K562 (cell line): ENCODE measurements at regions not wholly inside any gene's neighbourhood (a gene's known extent, or its start where the extent isn't known, plus 50 kb on each side); places are given as distances from the start of the nearest gene placed in this dataset.

Source experiments
- ATAC-seq: fragments of 200-7000 bp; cut with Tn5 transposase; 3 replicates; pipeline ENCODE4 v1.9.1; 2020; ENCODE audit warnings: moderate library complexity
- BruUV-seq: library from RNA; stranded (reverse); fragments of 400-500 nt; replicated peaks from 2 replicates; lab custom pipeline; 2021; lab: Mats Ljungman, UMichigan
- CTCF ChIA-PET: fragments of 300-600 bp; formaldehyde crosslinking; extraction: SDS; loops from one replicate; lab custom pipeline; 2021; ENCODE audit warnings: low intra/inter-chr PET ratio; lab: Yijun Ruan, JAX
- POLR2A ChIA-PET: fragments of 300-600, 350-650 bp; sonication (Branson Sonifier 250); formaldehyde crosslinking; extraction: SDS; loops from one replicate; lab custom pipeline; 2021; ENCODE audit warnings: antibody characterized with exemption, inconsistent platforms; lab: Yijun Ruan, JAX
- DNase-seq, 4 experiments: peaks; one replicate each; pipeline versions ENCODE4 v3.0.0 to v3.0.0-alpha.2; 2011 to 2018; ENCODE audit warnings: low spot score in 3 of 4, mixed read lengths in 3 of 4; ENCODE audit errors: extremely low read depth in 1 of 4
- FAIRE-seq: peaks from 2 replicates; lab custom pipeline; 2011; peaks lifted over from hg19 to GRCh38; lab: Jason Lieb, UNC
- H2AFZ ChIP-seq: 2 replicates; pipeline ENCODE4 v1.6.0; 2011; ENCODE audit warnings: low read depth, low read length, control low read depth, inconsistent platforms
- H3K27ac ChIP-seq: fragments of 200-600 bp; 3 replicates; pipeline ENCODE4 v1.8.0; 2011; ENCODE audit warnings: low read depth, mild to moderate bottlenecking, control low read depth, inconsistent platforms, low read length, moderate library complexity, mixed read lengths; ENCODE audit errors: extremely low read depth
- H3K27me3 ChIP-seq, 2 experiments: fragments of 300-600 bp in 1 of 2; 2 replicates in 1 of 2; 3 replicates in 1 of 2; pipeline versions ENCODE4 v1.6.0 to v1.8.0; 2011; ENCODE audit warnings: inconsistent platforms in 2 of 2, low read length in 2 of 2, mild to moderate bottlenecking in 1 of 2, mixed read lengths in 1 of 2, moderate library complexity in 1 of 2; ENCODE audit not compliant: control insufficient read depth in 2 of 2, insufficient read depth in 2 of 2
- H3K36me3 ChIP-seq: fragments of 300-600 bp; 3 replicates; pipeline ENCODE4 v1.8.0; 2011; ENCODE audit warnings: mild to moderate bottlenecking, low read length, inconsistent platforms; ENCODE audit not compliant: control insufficient read depth, insufficient read depth
- H3K4me1 ChIP-seq, 2 experiments: fragments of 200-600 bp in 1 of 2; replicated peaks in 1 of 2; 2 replicates in 1 of 2; 3 replicates in 1 of 2; pipeline versions ENCODE4 v1.5.1 to v1.8.0; 2011; ENCODE audit warnings: inconsistent platforms in 2 of 2, low read length in 2 of 2, mild to moderate bottlenecking in 1 of 2, mixed read lengths in 1 of 2, moderate library complexity in 1 of 2; ENCODE audit not compliant: control insufficient read depth in 2 of 2, insufficient read depth in 2 of 2
- H3K4me2 ChIP-seq: 2 replicates; pipeline ENCODE4 v1.6.1; 2011; ENCODE audit warnings: low read length, control low read depth, inconsistent platforms, mixed read lengths; ENCODE audit not compliant: insufficient read depth
- H3K4me3 ChIP-seq: fragments of 200-600 bp; sonication (generic), shearing (Covaris generic); 2 replicates; pipeline ENCODE4 v1.5.1; 2016; ENCODE audit warnings: control low read depth, inconsistent platforms
- H3K79me2 ChIP-seq: fragments of 200-600 bp; 3 replicates; pipeline ENCODE4 v1.8.0; 2011; ENCODE audit warnings: low read length, inconsistent platforms; ENCODE audit not compliant: control insufficient read depth, insufficient read depth
- H3K9ac ChIP-seq, 2 experiments: 2 replicates each; pipeline versions ENCODE4 v1.6.0 to v1.6.1; 2011; ENCODE audit warnings: low read depth in 2 of 2, low read length in 2 of 2, control low read depth in 1 of 2, inconsistent platforms in 1 of 2, mild to moderate bottlenecking in 1 of 2, mixed read lengths in 1 of 2; ENCODE audit not compliant: insufficient read depth in 1 of 2
- H3K9me1 ChIP-seq: one replicate; pipeline ENCODE4 v1.6.0; 2011; ENCODE audit warnings: inconsistent platforms, mild to moderate bottlenecking, low read length, moderate library complexity; ENCODE audit not compliant: control insufficient read depth, insufficient read depth
- H3K9me3 ChIP-seq: replicated peaks from 2 replicates; pipeline ENCODE4 v1.5.1; 2011; ENCODE audit warnings: low read depth, low read length, inconsistent platforms; ENCODE audit not compliant: control insufficient read depth, insufficient read depth
- H4K20me1 ChIP-seq: replicated peaks from 2 replicates; pipeline ENCODE4 v1.6.1; 2011; ENCODE audit warnings: low read length, inconsistent platforms, mixed read lengths; ENCODE audit not compliant: control insufficient read depth, insufficient read depth
- ETV6 ChIP-seq, 3 experiments: fragments of 150-350 bp in 1 of 3; sonication (generic) in 1 of 3; formaldehyde crosslinking in 1 of 3; IDR thresholded peaks; 2 replicates each; pipeline versions ENCODE4 v1.6.1 to v1.8.0; 2014 to 2022; ENCODE audit warnings: borderline replicate concordance in 2 of 3, low read depth in 2 of 3, antibody characterized with exemption in 1 of 3, low read length in 1 of 3, mild to moderate bottlenecking in 1 of 3, missing genetic modification reagents in 1 of 3
- GATAD2B ChIP-seq: fragments of 450-650 bp; IDR thresholded peaks from 2 replicates; pipeline ENCODE4 v1.6.1; 2017; ENCODE audit warnings: mild to moderate bottlenecking, borderline replicate concordance
- HDAC1 ChIP-seq, 2 experiments: fragments of 450-650 bp; IDR thresholded peaks; 2 replicates each; pipeline ENCODE4 v1.6.1; 2016 to 2017; ENCODE audit warnings: inconsistent platforms in 1 of 2, mild to moderate bottlenecking in 1 of 2, moderate library complexity in 1 of 2
- HMG20A ChIP-seq: fragments of 450-650 bp; formaldehyde crosslinking; conservative IDR thresholded peaks from 2 replicates; pipeline ENCODE4 v1.4.0; 2020; ENCODE audit warnings: mild to moderate bottlenecking, mixed read lengths
- HNRNPK ChIP-seq: fragments of 200-400 bp; formaldehyde crosslinking; IDR thresholded peaks from one replicate; pipeline ENCODE4 v1.6.1; 2018; ENCODE audit warnings: mild to moderate bottlenecking, low read depth, low read length; ENCODE audit not compliant: poor library complexity, severe bottlenecking
- HSF4 ChIP-seq: fragments of 250-450 bp; sonication (Bioruptor Pico); IDR thresholded peaks from 2 replicates; pipeline ENCODE4 v2.1.2; 2022; ENCODE audit warnings: mild to moderate bottlenecking, moderate library complexity, borderline replicate concordance
- MYBL2 ChIP-seq, 2 experiments: fragments of 450-650 bp in 1 of 2; sonication (generic) in 1 of 2; formaldehyde crosslinking in 1 of 2; IDR thresholded peaks; 2 replicates each; pipeline versions ENCODE4 v1.6.1 to v1.8.1; 2017 to 2022; ENCODE audit warnings: borderline replicate concordance in 1 of 2, inconsistent platforms in 1 of 2, low read depth in 1 of 2, mild to moderate bottlenecking in 1 of 2, missing genetic modification reagents in 1 of 2, moderate library complexity in 1 of 2
- NFATC3 ChIP-seq: fragments of 450-650 bp; IDR thresholded peaks from 2 replicates; pipeline ENCODE4 v1.6.1; 2017; ENCODE audit warnings: mild to moderate bottlenecking
- SNIP1 ChIP-seq: fragments of 450-650 bp; IDR thresholded peaks from 2 replicates; pipeline ENCODE4 v1.7.1; 2017; ENCODE audit warnings: low read depth, mild to moderate bottlenecking
- SRF ChIP-seq, 2 experiments: fragments of 250-450, 450-650 bp in 1 of 2; sonication (Bioruptor Pico) in 1 of 2; sonication (generic) in 1 of 2; formaldehyde crosslinking; IDR thresholded peaks; 2 replicates each; pipeline versions ENCODE4 v1.5.0 to v1.5.1; 2020 to 2022; ENCODE audit warnings: mild to moderate bottlenecking in 1 of 2, missing genetic modification reagents in 1 of 2
- WHSC1 ChIP-seq: IDR thresholded peaks from one replicate; pipeline ENCODE4 v1.6.1; 2012; ENCODE audit warnings: low read length, control low read depth, inconsistent platforms
- ZNF561 ChIP-seq: fragments of 450-650 bp; formaldehyde crosslinking; conservative IDR thresholded peaks from 2 replicates; pipeline ENCODE4 v1.4.0; 2020; ENCODE audit warnings: mild to moderate bottlenecking, moderate library complexity
- ZNF830 ChIP-seq: fragments of 250-450 bp; sonication (Bioruptor Pico); IDR thresholded peaks from 2 replicates; pipeline ENCODE4 v1.5.0; 2021; ENCODE audit warnings: mild to moderate bottlenecking
- WGBS: fragments of 100-300 bp; shearing (Covaris generic); methylation state at CpG from one replicate; pipeline ENCODE4 v1.1.6; 2016; ENCODE audit warnings: low coverage, mixed read lengths; ENCODE audit not compliant: insufficient coverage; ENCODE audit errors: missing lambda C conversion rate; 5-methylcytosine and 5-hydroxymethylcytosine counted together
- in situ Hi-C: fragments of 300-500 bp; cut with MboI; formaldehyde crosslinking; loops from 4 replicates; pipeline ENCODE4 v1.15.0; 2018; ENCODE audit warnings: inconsistent platforms, mixed read lengths
- intact Hi-C: fragments of 100-400 bp; cut with micrococcal nuclease; formaldehyde crosslinking; loops from 2 replicates; pipeline ENCODE4 v1.14.2; 2022
- TF ChIP-seq, protein P1 (sequence below): fragments of 250-450 bp; sonication (Bioruptor Pico); IDR thresholded peaks from 2 replicates; pipeline ENCODE4 v1.4.0; 2020; ENCODE audit warnings: mild to moderate bottlenecking, moderate library complexity

DNA sequence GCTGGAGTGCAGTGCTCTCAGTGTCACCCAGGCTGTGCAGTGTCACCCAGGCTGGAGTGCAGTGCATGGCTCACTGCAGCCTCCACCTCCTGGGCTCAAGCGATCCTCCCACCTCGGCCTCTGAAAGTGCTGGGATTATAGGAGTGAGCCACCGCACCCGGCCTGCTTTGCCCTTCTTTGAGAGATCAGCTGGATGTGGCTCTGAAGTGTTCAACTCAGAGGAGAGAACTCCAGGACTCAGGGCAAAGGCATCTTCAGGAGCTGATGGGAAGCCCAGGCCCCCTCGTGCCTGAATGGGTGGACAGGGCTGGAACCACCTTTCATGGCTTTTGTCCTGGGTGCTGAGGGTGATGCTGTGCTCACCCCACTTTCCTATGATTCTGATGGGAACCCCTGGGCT, 52.0 kb upstream of the HAAO start (continued):
- TF ChIP-seq SNIP1 (no peak), HDAC1 (IDR thresholded peaks at IDR 0.05) (no peak), WHSC1 (no peak), HNRNPK (no peak)
- TF ChIP-seq, all 486 proteins: peak for 0

DNA sequence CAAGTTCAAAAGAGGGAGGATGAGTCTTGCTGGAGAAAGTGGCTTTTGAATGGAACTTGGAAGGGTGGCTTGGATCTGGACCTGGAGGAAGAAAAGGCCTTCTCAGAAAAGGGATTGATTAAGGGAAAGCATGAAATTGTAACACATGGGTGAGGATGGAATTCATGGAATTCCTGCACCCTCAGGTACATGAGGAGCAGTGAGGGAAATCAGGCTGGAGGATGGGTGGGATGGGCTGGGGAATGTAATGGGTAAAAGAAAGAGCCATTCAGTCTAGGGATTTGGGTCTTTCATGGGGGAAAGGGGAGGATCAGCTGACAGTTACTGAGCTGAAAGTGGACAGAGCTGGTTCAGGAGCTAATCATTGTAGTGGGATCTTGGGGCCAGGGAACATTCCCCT, 51.2 kb upstream of the HAAO start:
- no peak overlapping the region for H3K4me2 ChIP-seq
- intact Hi-C loops, result no loop called here
- H3K27ac ChIP-seq, result no peak overlapping the region
- ATAC-seq (no peak), FAIRE-seq (no peak), DNase-seq (no peak)
- no peaks in the 10 kb centered on the region for H4K20me1 ChIP-seq
- no peaks in the 10 kb centered on the region for H3K9me1 ChIP-seq
- no peaks in the 10 kb centered on the region; a peak in 1 of 5 replicates for H3K27me3 ChIP-seq
- H3K36me3 ChIP-seq, result no peaks in the 10 kb centered on the region
- no peak overlapping the region for H3K4me3 ChIP-seq
- POLR2A ChIA-PET, result no interaction called here
- H3K79me2 ChIP-seq, result no peaks in the 10 kb centered on the region
- no TSS peak for BruUV-seq
- H3K9ac ChIP-seq, result no peak overlapping the region
- no peaks in the 10 kb centered on the region for H3K9me3 ChIP-seq
- H2AFZ ChIP-seq, result no peak overlapping the region
- CTCF ChIA-PET, result no interaction called here
- in situ Hi-C loops, result loop anchor here (25.0 kb wide), 1 partner anchor 294 kb away; no protein-coding TSS in a partner anchor
- no peak for TF ChIP-seq HSF4 (CRISPR knock-in tag)
- TF ChIP-seq, all 486 proteins: peak for 0
- no peaks in the 10 kb centered on the region; a peak in 1 of 5 replicates for H3K4me1 ChIP-seq

DNA sequence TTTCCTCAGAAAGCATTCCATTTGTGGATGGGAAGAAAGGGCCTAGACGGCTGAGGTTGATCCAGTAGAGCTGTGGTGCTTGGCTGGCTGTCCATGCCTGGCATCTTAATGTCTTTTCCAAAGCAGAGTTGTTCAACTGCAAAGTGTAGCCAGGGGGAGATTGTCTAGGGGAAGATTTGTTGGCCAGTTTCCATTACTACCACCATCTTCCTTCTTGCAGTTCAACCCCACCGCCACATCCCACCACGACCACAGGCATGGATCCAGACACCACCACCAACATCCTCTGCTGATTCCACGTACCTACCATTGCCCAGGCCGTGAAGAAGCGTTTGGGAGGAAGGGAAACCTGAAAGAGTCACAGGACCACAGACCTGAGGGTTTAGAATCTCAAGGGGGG, 50.7 kb upstream of the HAAO start:
- in situ Hi-C loops, result loop anchor here (25.0 kb wide), 1 partner anchor 294 kb away; no protein-coding TSS in a partner anchor
- Histone ChIP-seq H3K9ac (no peak overlapping the region), H3K4me1 (no peaks in the 10 kb centered on the region; a peak in 1 of 5 replicates), H3K9me1 (no peaks in the 10 kb centered on the region), H3K9me3 (no peaks in the 10 kb centered on the region), H2AFZ (no peak overlapping the region), H3K27me3 (no peaks in the 10 kb centered on the region; a peak in 1 of 5 replicates), H4K20me1 (no peaks in the 10 kb centered on the region), H3K4me2 (no peak overlapping the region), H3K36me3 (no peaks in the 10 kb centered on the region), H3K79me2 (no peaks in the 10 kb centered on the region), H3K27ac (no peak overlapping the region), H3K4me3 (no peak overlapping the region)
- BruUV-seq, result no TSS peak
- FAIRE-seq, result no peak
- intact Hi-C loops, result no loop called here
- ATAC-seq, result no peak
- no peak for DNase-seq
- ChIA-PET CTCF (no interaction called here), POLR2A (no interaction called here)
- 26% methylated on average over 6 of the region's 6 CpGs for WGBS
- no peak for TF ChIP-seq ZNF830 (CRISPR knock-in tag)
- no peak for TF ChIP-seq ETV6 (IDR thresholded peaks at IDR 0.05; ENCODE audit: borderline replicate concordance in 1 of 2, low read depth in 2 of 2, low read length in 1 of 2)
- no peak for TF ChIP-seq ETV6 (CRISPR knock-in tag; IDR thresholded peaks at IDR 0.05; ENCODE audit: borderline replicate concordance)
- TF ChIP-seq, protein P1, sequence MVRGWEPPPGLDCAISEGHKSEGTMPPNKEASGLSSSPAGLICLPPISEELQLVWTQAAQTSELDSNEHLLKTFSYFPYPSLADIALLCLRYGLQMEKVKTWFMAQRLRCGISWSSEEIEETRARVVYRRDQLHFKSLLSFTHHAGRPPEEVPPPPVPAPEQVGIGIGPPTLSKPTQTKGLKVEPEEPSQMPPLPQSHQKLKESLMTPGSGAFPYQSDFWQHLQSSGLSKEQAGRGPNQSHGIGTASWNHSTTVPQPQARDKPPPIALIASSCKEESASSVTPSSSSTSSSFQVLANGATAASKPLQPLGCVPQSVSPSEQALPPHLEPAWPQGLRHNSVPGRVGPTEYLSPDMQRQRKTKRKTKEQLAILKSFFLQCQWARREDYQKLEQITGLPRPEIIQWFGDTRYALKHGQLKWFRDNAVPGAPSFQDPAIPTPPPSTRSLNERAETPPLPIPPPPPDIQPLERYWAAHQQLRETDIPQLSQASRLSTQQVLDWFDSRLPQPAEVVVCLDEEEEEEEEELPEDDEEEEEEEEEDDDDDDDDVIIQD (CRISPR knock-in tag), result no peak
- no peak for TF ChIP-seq MYBL2 (IDR thresholded peaks at IDR 0.05; ENCODE audit: low read depth)
- TF ChIP-seq MYBL2 (CRISPR knock-in tag; IDR thresholded peaks at IDR 0.05; ENCODE audit: borderline replicate concordance), result no peak
- TF ChIP-seq GATAD2B, result no peak
- TF ChIP-seq NFATC3, result no peak
- no peak for TF ChIP-seq ZNF561 (CRISPR knock-in tag)
- no peak for TF ChIP-seq SRF (CRISPR knock-in tag; IDR thresholded peaks at IDR 0.05)
- no peak for TF ChIP-seq HMG20A
